ENCODE measurements at regions not wholly inside any gene's neighbourhood (a gene's known extent, or its start where the extent isn't known, plus 50 kb on each side); places are given as distances from the start of the nearest gene placed in this dataset.

DNA sequence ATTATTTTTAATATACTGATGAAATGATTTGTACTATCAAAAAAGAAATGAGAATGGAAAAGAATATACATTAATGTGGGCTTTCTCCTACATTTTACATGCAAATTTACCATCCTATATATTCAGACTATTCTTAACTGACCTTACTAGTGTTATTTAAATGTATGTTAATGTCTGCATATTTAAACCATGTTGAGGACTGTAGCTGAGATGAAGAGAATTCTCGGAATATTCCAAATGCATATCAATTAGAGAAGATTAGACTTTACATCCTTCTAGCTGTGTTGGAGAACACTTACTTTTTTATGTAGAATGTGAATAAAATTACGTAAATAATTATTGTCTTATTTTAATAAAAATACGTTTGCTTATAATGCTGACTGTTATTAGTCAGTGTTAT is 990.1 kb upstream of the LRFN5 start:
- H3K4me1 ChIP-seq (ENCODE audit: control insufficient read depth in 5 of 5, insufficient read depth in 5 of 5, low read length in 5 of 5) = no peaks in the 10 kb centered on the region
- no peak overlapping the region for H3K9ac ChIP-seq (ENCODE audit: low read length in 5 of 5)
- no peaks in the 10 kb centered on the region for H3K9me3 ChIP-seq (ENCODE audit: control insufficient read depth in 5 of 5, low read length in 5 of 5)

DNA sequence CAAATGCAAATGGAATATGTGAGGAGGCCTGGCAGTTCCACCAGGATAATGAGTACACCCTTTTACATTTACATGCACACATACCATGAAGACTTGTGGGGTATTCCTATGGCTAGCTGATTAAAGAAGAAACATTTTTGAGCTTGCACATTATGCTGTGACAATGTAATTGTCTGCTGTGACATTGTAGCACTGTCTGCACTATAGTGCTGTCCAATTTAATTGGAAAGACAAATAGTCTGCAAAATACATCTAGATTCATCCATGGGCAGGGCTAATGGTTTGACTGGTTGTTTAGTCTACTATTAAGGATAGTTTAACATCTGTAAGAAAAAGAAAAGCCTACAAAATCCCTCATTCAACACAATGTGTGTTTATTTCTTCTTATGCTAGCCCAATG is 1005.6 kb upstream of the LRFN5 start:
- Histone ChIP-seq H3K9me3 (ENCODE audit: control insufficient read depth in 5 of 5, low read length in 5 of 5) (no peaks in the 10 kb centered on the region), H3K27ac (ENCODE audit: low read depth, low read length) (no peak overlapping the region), H3K36me3 (ENCODE audit: control insufficient read depth in 5 of 5, insufficient read depth in 5 of 5, low read length in 5 of 5) (no peaks in the 10 kb centered on the region), H3K27me3 (ENCODE audit: control insufficient read depth in 5 of 5, insufficient read depth in 4 of 5, low read length in 5 of 5) (no peaks in the 10 kb centered on the region), H3K9ac (ENCODE audit: low read length in 5 of 5) (no peak overlapping the region), H3K4me3 (ENCODE audit: low read depth in 1 of 5, low read length in 5 of 5) (no peak overlapping the region), H3K4me1 (ENCODE audit: control insufficient read depth in 5 of 5, insufficient read depth in 5 of 5, low read length in 5 of 5) (no peaks in the 10 kb centered on the region)

More for the DNA sequence above, 990.1 kb upstream of the LRFN5 start:
- Histone ChIP-seq H3K36me3 (ENCODE audit: control insufficient read depth in 5 of 5, insufficient read depth in 5 of 5, low read length in 5 of 5) (no peaks in the 10 kb centered on the region), H3K4me3 (ENCODE audit: low read depth in 1 of 5, low read length in 5 of 5) (no peak overlapping the region), H3K27me3 (ENCODE audit: control insufficient read depth in 5 of 5, insufficient read depth in 4 of 5, low read length in 5 of 5) (no peaks in the 10 kb centered on the region), H3K27ac (ENCODE audit: low read depth, low read length) (no peak overlapping the region)

- no peak overlapping the region for H3K9ac ChIP-seq (ENCODE audit: low read length in 5 of 5)
- H3K27ac ChIP-seq (ENCODE audit: low read depth, low read length) = no peak overlapping the region
- no peaks in the 10 kb centered on the region for H3K27me3 ChIP-seq (ENCODE audit: control insufficient read depth in 5 of 5, insufficient read depth in 4 of 5, low read length in 5 of 5)
- H3K4me1 ChIP-seq (ENCODE audit: control insufficient read depth in 5 of 5, insufficient read depth in 5 of 5, low read length in 5 of 5) = no peaks in the 10 kb centered on the region
- H3K36me3 ChIP-seq (ENCODE audit: control insufficient read depth in 5 of 5, insufficient read depth in 5 of 5, low read length in 5 of 5) = no peaks in the 10 kb centered on the region
- H3K9me3 ChIP-seq (ENCODE audit: control insufficient read depth in 5 of 5, low read length in 5 of 5) = no peaks in the 10 kb centered on the region
- no peak overlapping the region for H3K4me3 ChIP-seq (ENCODE audit: low read depth in 1 of 5, low read length in 5 of 5)
These were observed 1007.0 kb upstream of the LRFN5 start for GRCh38 chr14:40599725-40600124.

DNA sequence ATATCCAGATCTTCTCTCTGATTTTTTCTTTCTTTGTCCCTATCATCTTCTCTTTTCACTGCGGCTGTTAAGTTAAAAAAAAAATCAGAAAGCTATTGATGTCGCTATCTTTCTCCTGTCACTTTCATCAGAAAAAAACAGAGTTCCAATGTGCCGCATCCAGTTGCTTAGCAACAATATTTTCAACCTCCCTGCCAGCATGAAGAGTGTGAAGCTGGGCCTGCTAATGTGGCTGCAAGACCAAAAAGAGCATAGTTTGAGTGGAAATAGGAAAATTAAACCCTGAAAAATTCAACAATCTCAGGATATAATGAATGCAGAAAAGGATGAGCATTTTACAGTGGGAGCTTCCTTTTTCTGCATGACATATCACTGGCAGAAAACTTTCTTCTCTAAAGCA is 1025.4 kb upstream of the LRFN5 start:
- H3K9me3 ChIP-seq (ENCODE audit: control insufficient read depth in 5 of 5, low read length in 5 of 5) = no peaks in the 10 kb centered on the region
- H3K4me1 ChIP-seq (ENCODE audit: control insufficient read depth in 5 of 5, insufficient read depth in 5 of 5, low read length in 5 of 5) = no peaks in the 10 kb centered on the region
- H3K27me3 ChIP-seq (ENCODE audit: control insufficient read depth in 5 of 5, insufficient read depth in 4 of 5, low read length in 5 of 5) = no peaks in the 10 kb centered on the region
- H3K9ac ChIP-seq (ENCODE audit: low read length in 5 of 5) = no peak overlapping the region
- H3K27ac ChIP-seq (ENCODE audit: low read depth, low read length) = no peak overlapping the region
- no peak overlapping the region for H3K4me3 ChIP-seq (ENCODE audit: low read depth in 1 of 5, low read length in 5 of 5)
- H3K36me3 ChIP-seq (ENCODE audit: control insufficient read depth in 5 of 5, insufficient read depth in 5 of 5, low read length in 5 of 5) = no peaks in the 10 kb centered on the region

DNA sequence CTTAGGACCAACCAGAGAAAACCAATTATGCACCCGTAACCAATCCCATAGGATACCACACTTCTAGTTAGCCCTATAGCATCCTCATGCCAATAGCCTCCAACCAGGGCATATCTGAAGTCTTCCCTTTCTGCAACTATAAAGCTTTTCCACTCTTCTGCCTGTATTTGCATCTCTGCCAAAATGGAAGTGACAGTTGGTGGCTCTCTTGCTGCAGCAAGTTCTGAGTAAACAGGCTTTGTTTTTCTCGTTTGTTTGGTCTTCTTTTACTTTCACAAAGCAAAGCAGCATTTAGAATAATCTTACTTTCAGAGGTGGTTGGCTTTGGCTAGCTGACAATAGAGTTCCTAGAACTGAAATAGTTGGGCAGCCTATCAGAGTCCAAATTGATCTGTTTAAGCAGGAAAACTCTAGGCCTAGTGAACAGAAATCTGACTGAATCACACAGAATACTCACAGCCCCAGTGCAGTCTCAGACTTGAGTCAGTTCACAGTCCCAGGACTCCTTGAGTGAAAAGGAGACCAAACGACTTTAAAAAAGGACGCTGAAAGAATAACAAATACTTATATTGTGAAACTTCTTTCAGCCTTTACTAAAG is 1029.7 kb upstream of the LRFN5 start:
- Histone ChIP-seq H3K9ac (ENCODE audit: low read length in 5 of 5) (no peak overlapping the region), H3K36me3 (ENCODE audit: control insufficient read depth in 5 of 5, insufficient read depth in 5 of 5, low read length in 5 of 5) (no peaks in the 10 kb centered on the region), H3K4me1 (ENCODE audit: control insufficient read depth in 5 of 5, insufficient read depth in 5 of 5, low read length in 5 of 5) (no peaks in the 10 kb centered on the region), H3K27ac (ENCODE audit: low read depth, low read length) (no peak overlapping the region), H3K9me3 (ENCODE audit: control insufficient read depth in 5 of 5, low read length in 5 of 5) (no peaks in the 10 kb centered on the region), H3K27me3 (ENCODE audit: control insufficient read depth in 5 of 5, insufficient read depth in 4 of 5, low read length in 5 of 5) (no peaks in the 10 kb centered on the region), H3K4me3 (ENCODE audit: low read depth in 1 of 5, low read length in 5 of 5) (no peak overlapping the region)

DNA sequence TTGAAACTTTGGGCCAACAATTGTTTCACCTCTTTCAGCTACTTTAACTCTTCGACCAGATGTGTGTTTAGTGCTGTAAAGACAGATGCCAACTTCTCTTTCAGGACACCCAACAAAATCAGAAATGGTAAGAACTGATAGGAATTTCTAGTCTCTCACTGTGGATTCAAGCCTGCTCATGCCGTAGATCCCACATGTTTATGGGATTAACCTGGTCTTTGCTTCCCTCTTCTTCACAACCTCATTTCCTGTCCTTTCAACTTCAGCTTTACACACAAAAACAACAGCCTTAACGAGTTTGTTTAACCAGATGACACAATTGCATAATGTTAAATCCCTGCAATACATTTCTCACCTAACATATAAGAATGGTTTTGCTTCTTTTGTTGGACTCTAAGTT is 1031.9 kb upstream of the LRFN5 start:
- H3K36me3 ChIP-seq (ENCODE audit: control insufficient read depth in 5 of 5, insufficient read depth in 5 of 5, low read length in 5 of 5) = no peaks in the 10 kb centered on the region
- H3K27ac ChIP-seq (ENCODE audit: low read depth, low read length) = no peak overlapping the region
- H3K4me3 ChIP-seq (ENCODE audit: low read depth in 1 of 5, low read length in 5 of 5) = no peak overlapping the region
- no peaks in the 10 kb centered on the region for H3K4me1 ChIP-seq (ENCODE audit: control insufficient read depth in 5 of 5, insufficient read depth in 5 of 5, low read length in 5 of 5)
- no peaks in the 10 kb centered on the region for H3K9me3 ChIP-seq (ENCODE audit: control insufficient read depth in 5 of 5, low read length in 5 of 5)
- H3K27me3 ChIP-seq (ENCODE audit: control insufficient read depth in 5 of 5, insufficient read depth in 4 of 5, low read length in 5 of 5) = no peaks in the 10 kb centered on the region
- H3K9ac ChIP-seq (ENCODE audit: low read length in 5 of 5) = no peak overlapping the region

DNA sequence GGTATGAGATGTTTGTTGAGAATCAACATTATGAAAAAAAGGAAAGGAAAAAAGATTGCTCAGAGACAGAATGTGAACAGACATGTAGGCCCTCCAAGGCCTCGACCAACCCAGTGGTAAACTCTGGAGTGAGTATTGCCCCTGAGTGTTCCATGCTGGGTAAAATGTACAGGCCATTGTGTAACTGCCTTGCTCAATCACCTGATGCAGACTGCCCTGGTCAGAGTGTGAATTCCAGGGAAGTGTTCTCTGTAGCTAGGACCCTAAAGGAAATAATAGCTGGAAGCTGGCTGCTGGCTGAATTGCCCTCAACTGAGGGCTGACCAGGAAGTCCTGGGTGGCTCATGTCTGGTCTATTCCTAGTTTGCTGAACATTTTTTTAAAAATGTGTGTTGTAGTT is 1081.4 kb upstream of the LRFN5 start:
- Histone ChIP-seq H3K36me3 (ENCODE audit: control insufficient read depth in 5 of 5, insufficient read depth in 5 of 5, low read length in 5 of 5) (no peaks in the 10 kb centered on the region), H3K9me3 (ENCODE audit: control insufficient read depth in 5 of 5, low read length in 5 of 5) (no peaks in the 10 kb centered on the region), H3K27me3 (ENCODE audit: control insufficient read depth in 5 of 5, insufficient read depth in 4 of 5, low read length in 5 of 5) (no peaks in the 10 kb centered on the region), H3K4me3 (ENCODE audit: low read depth in 1 of 5, low read length in 5 of 5) (no peak overlapping the region), H3K27ac (ENCODE audit: low read depth, low read length) (no peak overlapping the region), H3K9ac (ENCODE audit: low read length in 5 of 5) (no peak overlapping the region), H3K4me1 (ENCODE audit: control insufficient read depth in 5 of 5, insufficient read depth in 5 of 5, low read length in 5 of 5) (no peaks in the 10 kb centered on the region)

DNA sequence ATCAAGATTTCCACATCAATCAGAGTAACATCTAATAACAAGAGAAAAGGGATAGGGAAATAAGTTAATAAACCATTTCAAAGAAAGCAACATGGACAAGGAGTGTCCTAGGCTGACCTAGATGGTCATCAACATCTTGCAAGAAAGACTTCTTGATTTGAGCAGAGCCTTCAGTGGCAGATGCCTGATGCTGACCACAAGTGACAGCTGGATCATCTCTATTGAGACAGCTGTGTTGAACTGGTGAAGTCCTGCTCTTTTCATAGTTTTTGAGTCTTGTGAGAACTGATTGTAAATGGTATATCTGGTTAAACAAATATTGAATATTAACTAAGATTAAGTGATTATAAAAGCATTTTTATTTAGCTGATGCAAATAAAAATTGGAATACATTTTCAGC is 1083.6 kb upstream of the LRFN5 start:
- no peak overlapping the region for H3K4me3 ChIP-seq (ENCODE audit: low read depth in 1 of 5, low read length in 5 of 5)
- no peaks in the 10 kb centered on the region for H3K9me3 ChIP-seq (ENCODE audit: control insufficient read depth in 5 of 5, low read length in 5 of 5)
- no peaks in the 10 kb centered on the region for H3K27me3 ChIP-seq (ENCODE audit: control insufficient read depth in 5 of 5, insufficient read depth in 4 of 5, low read length in 5 of 5)
- no peak overlapping the region for H3K9ac ChIP-seq (ENCODE audit: low read length in 5 of 5)
- H3K4me1 ChIP-seq (ENCODE audit: control insufficient read depth in 5 of 5, insufficient read depth in 5 of 5, low read length in 5 of 5) = no peaks in the 10 kb centered on the region
- H3K36me3 ChIP-seq (ENCODE audit: control insufficient read depth in 5 of 5, insufficient read depth in 5 of 5, low read length in 5 of 5) = no peaks in the 10 kb centered on the region
- H3K27ac ChIP-seq (ENCODE audit: low read depth, low read length) = no peak overlapping the region

- Histone ChIP-seq H3K36me3 (ENCODE audit: control insufficient read depth in 5 of 5, insufficient read depth in 5 of 5, low read length in 5 of 5) (no peaks in the 10 kb centered on the region), H3K4me3 (ENCODE audit: low read depth in 1 of 5, low read length in 5 of 5) (no peak overlapping the region), H3K9ac (ENCODE audit: low read length in 5 of 5) (no peak overlapping the region), H3K4me1 (ENCODE audit: control insufficient read depth in 5 of 5, insufficient read depth in 5 of 5, low read length in 5 of 5) (no peaks in the 10 kb centered on the region), H3K27me3 (ENCODE audit: control insufficient read depth in 5 of 5, insufficient read depth in 4 of 5, low read length in 5 of 5) (no peaks in the 10 kb centered on the region), H3K27ac (ENCODE audit: low read depth, low read length) (no peak overlapping the region), H3K9me3 (ENCODE audit: control insufficient read depth in 5 of 5, low read length in 5 of 5) (no peaks in the 10 kb centered on the region)
These were observed 1062.2 kb upstream of the FBXO33 start for GRCh38 chr14:40494483-40494882.

DNA sequence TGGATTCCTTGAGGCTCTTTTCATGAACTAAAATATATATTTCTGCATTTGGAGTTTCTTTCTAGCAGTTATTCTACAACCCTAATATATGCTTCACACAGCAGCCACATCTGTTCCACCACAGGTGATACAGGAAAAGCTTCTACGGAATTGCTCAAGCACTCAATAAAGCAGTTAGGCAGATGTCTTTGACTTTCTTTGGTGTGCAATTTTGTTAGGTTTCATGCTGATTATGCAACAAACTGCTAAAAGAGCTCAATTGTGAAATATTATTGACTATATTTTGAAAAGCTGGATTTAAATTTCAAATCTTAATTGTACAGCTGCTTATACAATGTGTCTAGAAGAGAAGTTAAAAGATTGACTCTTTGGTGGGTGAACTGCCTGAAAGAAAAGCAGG is 1055.6 kb upstream of the FBXO33 start:
- H3K9me3 ChIP-seq (ENCODE audit: control insufficient read depth in 5 of 5, low read length in 5 of 5) = no peaks in the 10 kb centered on the region
- no peaks in the 10 kb centered on the region for H3K27me3 ChIP-seq (ENCODE audit: control insufficient read depth in 5 of 5, insufficient read depth in 4 of 5, low read length in 5 of 5)
- H3K4me3 ChIP-seq (ENCODE audit: low read depth in 1 of 5, low read length in 5 of 5) = no peak overlapping the region
- H3K27ac ChIP-seq (ENCODE audit: low read depth, low read length) = no peak overlapping the region
- no peak overlapping the region for H3K9ac ChIP-seq (ENCODE audit: low read length in 5 of 5)
- no peaks in the 10 kb centered on the region for H3K4me1 ChIP-seq (ENCODE audit: control insufficient read depth in 5 of 5, insufficient read depth in 5 of 5, low read length in 5 of 5)
- no peaks in the 10 kb centered on the region for H3K36me3 ChIP-seq (ENCODE audit: control insufficient read depth in 5 of 5, insufficient read depth in 5 of 5, low read length in 5 of 5)

DNA sequence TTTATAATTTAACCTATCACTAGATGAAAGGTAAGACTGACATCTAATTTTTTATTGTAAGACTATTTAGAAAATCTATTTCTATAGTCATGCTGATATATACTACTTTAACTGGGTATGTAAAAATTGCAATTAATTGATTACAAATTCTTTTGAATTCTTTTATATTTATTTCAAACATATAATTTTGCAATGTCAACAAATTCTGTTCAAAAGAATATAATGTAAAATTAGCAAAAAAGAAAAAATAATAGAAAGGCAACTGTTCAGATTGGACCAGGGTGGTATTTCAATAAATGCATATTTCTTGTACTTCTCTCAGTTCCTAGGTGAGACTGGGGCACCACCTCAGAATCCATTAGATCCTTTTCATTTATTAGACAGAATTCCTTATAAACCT is 1053.5 kb upstream of the FBXO33 start:
- no peaks in the 10 kb centered on the region for H3K4me1 ChIP-seq (ENCODE audit: control insufficient read depth in 5 of 5, insufficient read depth in 5 of 5, low read length in 5 of 5)
- H3K4me3 ChIP-seq (ENCODE audit: low read depth in 1 of 5, low read length in 5 of 5) = no peak overlapping the region
- H3K36me3 ChIP-seq (ENCODE audit: control insufficient read depth in 5 of 5, insufficient read depth in 5 of 5, low read length in 5 of 5) = no peaks in the 10 kb centered on the region
- no peak overlapping the region for H3K9ac ChIP-seq (ENCODE audit: low read length in 5 of 5)
- no peaks in the 10 kb centered on the region for H3K27me3 ChIP-seq (ENCODE audit: control insufficient read depth in 5 of 5, insufficient read depth in 4 of 5, low read length in 5 of 5)
- no peaks in the 10 kb centered on the region for H3K9me3 ChIP-seq (ENCODE audit: control insufficient read depth in 5 of 5, low read length in 5 of 5)
- H3K27ac ChIP-seq (ENCODE audit: low read depth, low read length) = no peak overlapping the region
